Loucy (cell line): ENCODE measurements at regions not wholly inside any gene's neighbourhood (a gene's known extent, or its start where the extent isn't known, plus 50 kb on each side); places are given as distances from the start of the nearest gene placed in this dataset.

Source experiments
- CTCF ChIP-seq: fragments of 200-600 bp; sonication (generic); conservative IDR thresholded peaks from 2 replicates; pipeline ENCODE4 v1.5.1; 2014; ENCODE audit warnings: mild to moderate bottlenecking, antibody characterized with exemption, low read length
- EZH2phosphoT487 ChIP-seq: fragments of 200-600 bp; IDR thresholded peaks from 2 replicates; pipeline ENCODE4 v1.6.1; 2018; ENCODE audit warnings: antibody characterized with exemption, mild to moderate bottlenecking, moderate library complexity, borderline replicate concordance

GRCh38 chr6:112407101-112407590 lies 60.0 kb downstream of the RFPL4B start:
- TF ChIP-seq CTCF (no peak), EZH2phosphoT487 (no peak)
